ENCODE measurements at regions not wholly inside any gene's neighbourhood (a gene's known extent, or its start where the extent isn't known, plus 50 kb on each side); places are given as distances from the start of the nearest gene placed in this dataset.
"Not testable (repeated sequence)": the region's sequence is repeated elsewhere in the genome, so short reads cannot be mapped to it uniquely, and the experiment has no call there.

- TF ChIP-seq SCRT2 (tag by site-specific recombination; IDR thresholded peaks at IDR 0.05); ZNF843 (tag by site-specific recombination; IDR thresholded peaks at IDR 0.05); ZNF391 (tag by site-specific recombination; IDR thresholded peaks at IDR 0.05; ENCODE audit: borderline replicate concordance, low read depth); CTCF (tag by site-specific recombination; IDR thresholded peaks at IDR 0.05); ZFP69B (tag by site-specific recombination; IDR thresholded peaks at IDR 0.05); REST (tag by site-specific recombination; IDR thresholded peaks at IDR 0.05); ZNF654 (tag by site-specific recombination; IDR thresholded peaks at IDR 0.05; ENCODE audit: low read depth); ZNF513 (tag by site-specific recombination; IDR thresholded peaks at IDR 0.05); ZNF146 (tag by site-specific recombination; IDR thresholded peaks at IDR 0.05); ZNF398 (tag by site-specific recombination; IDR thresholded peaks at IDR 0.05); ZNF155 (tag by site-specific recombination; IDR thresholded peaks at IDR 0.05); ZNF23 (tag by site-specific recombination; IDR thresholded peaks at IDR 0.05; ENCODE audit: borderline replicate concordance): not testable (repeated sequence)
These were observed 3981.7 kb upstream of the TPTE start for GRCh38 chr21:6539688-6540087.
